HG02763 (cell line): ENCODE measurements at regions not wholly inside any gene's neighbourhood (a gene's known extent, or its start where the extent isn't known, plus 50 kb on each side); places are given as distances from the start of the nearest gene placed in this dataset.
A peak's percentile ranks its signal among the peaks of the same experiment; 100 is the strongest.

Experiments
- ATAC-seq: cut with Tn5 transposase; IDR thresholded peaks from one replicate; pipeline ENCODE4 v1.9.1; 2021; ENCODE audit warnings: mild to moderate bottlenecking, moderate library complexity; ENCODE audit not compliant: unreplicated experiment

DNA sequence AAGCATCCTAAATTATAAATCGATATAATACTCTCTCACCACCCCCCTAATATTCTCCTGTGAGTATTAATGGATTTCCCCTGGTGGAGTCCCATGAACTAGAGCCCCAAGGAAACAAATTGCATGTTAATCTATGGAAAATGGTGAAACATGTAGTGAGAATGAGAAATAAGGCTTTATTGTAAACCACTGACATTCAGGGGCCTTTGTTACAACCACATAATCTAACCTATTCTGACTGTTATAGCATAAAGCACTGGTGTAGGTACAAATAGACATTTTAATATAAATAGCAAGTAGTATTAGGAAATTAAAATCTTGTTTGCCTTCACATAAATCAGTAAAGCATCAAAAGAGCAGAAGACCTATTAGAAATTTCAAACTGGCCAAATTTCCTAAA lies 65.3 kb upstream of the TLK1 start:
- ATAC-seq, result no peak

DNA sequence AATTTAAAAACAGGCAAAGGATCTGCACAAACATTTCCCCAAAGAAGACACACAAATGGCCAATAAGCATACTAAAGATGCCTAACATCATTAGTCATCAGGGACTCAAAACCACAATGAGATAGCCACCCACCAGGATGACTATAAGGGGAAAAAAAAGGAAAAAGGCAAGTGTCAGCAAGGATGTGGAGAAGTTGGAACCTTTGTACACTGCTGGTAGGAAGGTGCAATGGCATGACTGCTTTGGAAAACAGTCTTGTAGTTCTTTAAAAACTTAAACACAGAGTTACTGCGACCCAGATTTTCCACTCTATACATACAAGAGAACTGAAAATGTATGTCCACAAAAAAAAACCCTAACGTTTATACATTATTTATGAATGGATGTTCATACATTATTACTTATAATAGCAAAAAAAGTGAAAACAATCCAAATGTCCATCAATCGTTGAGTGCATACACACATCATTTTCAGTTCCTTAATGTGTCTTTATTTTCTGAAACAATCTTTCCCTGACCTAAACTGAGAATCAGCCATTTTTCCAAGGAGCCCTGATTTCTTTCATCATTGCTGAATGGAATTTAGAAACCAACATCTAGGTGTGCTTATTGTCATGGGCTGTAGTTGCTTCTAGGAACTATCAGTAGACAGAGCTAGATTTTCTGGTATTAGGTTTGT lies 64.7 kb upstream of the TLK1 start:
- no peak for ATAC-seq

DNA sequence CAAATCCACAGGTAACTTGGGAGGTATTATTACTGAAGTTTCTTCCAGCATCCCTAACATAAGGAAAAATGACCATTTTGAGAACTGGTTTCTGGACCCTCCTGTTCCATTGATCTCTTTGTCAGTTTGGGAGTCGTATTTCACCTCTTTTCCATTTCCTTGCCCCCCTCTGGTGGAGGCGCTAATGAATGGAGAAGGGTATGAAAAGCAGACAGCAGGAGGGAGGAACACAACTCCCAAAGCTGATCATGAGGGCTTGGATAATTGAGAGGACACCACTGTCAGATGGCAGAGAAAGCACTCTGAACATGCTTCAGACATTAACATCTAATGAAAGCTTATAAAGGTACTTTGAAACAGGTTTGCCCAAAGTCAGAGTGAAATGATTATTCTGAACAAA lies 56.6 kb upstream of the TLK1 start:
- ATAC-seq, result no peak

DNA sequence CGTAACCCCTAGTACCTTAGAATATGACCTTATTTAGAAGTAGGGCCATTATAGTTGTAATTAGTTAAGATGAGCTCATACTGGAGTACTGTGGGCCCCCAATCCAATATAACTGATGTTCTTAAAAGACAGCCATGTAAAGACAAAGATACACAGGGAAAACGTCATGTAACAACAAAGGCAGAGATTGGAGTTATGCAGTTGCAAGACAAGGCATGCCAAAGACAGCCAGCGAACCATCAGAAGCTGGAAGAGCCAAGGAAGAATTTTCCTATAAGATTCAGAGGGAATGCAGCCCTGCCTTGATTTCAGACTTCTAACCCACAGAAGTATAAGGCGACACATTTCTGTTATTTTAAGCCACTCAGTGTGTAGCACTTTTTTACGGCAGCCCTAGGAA lies 55.9 kb upstream of the TLK1 start:
- ATAC-seq, result no peak

DNA sequence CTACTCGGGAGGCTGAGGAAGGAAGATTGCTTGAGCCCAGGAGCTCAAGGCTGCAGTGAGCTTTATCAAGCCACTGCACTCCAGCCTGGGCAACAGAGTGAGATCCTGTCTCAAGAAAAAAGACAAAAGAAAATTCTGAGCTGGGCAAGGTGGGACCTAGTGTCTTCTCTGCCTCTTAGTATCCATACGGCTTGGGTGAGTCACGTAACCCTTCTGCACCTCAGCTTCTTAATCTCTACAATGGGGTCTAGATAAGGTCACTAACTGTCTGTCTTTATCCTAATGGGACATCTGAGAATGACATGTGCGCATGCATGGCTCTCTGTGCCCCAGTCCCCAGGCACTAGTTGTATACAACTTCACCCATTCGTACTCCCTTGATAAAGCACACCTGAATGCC lies 53.4 kb upstream of the TLK1 start:
- no peak for ATAC-seq

DNA sequence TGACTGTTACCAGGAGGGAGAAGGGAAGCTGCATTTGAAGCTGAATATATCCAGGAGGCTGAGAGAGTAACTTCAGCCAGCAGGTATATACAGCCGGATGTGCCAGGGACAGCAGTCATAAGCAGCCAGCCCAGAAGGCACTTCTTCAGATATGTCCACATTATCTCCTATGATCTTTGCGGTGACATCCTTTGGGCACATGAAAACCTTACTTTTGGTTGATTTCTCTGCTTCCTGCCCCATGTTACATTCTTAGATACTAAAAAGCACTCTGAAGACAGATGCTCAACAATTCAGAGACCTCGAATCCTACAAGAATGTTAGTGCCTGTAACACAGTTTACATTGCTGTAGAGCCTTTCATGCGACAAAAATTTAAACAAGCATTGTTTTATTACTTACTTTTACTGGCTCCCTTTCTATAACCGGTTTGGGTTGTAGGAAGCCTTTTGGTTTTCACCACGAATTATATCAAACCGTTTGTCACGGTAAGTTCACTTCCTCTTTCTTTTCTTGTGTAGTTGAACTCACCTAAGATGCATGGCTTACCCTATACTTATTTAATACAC lies 50.3 kb upstream of the TLK1 start:
- ATAC-seq, result peak; percentile 78
